SU-DHL-6 (cell line): ENCODE measurements at regions not wholly inside any gene's neighbourhood (a gene's known extent, or its start where the extent isn't known, plus 50 kb on each side); places are given as distances from the start of the nearest gene placed in this dataset.
"Not testable (repeated sequence)": the region's sequence is repeated elsewhere in the genome, so short reads cannot be mapped to it uniquely, and the experiment has no call there.

ENCODE experiments used
- H2AFZ ChIP-seq: fragments of 200-600 bp; sonication (generic); 2 replicates; pipeline ENCODE4 v1.6.1; 2014; ENCODE audit warnings: low read depth, mild to moderate bottlenecking, moderate library complexity, mixed read lengths, antibody characterized with exemption, low read length; ENCODE audit not compliant: severe bottlenecking
- H3F3A ChIP-seq: fragments of 200-600 bp; shearing (Covaris generic); 2 replicates; pipeline ENCODE4 v1.6.0; 2016; ENCODE audit warnings: antibody characterized with exemption, mild to moderate bottlenecking; ENCODE audit not compliant: insufficient read depth
- H3K27ac ChIP-seq: fragments of 200-600 bp; sonication (generic); 2 replicates; pipeline ENCODE4 v1.5.1; 2016; ENCODE audit warnings: low read depth, mild to moderate bottlenecking, low read length, moderate library complexity, mixed read lengths
- H3K27me3 ChIP-seq: fragments of 200-600 bp; sonication (generic), shearing (Covaris generic); 2 replicates; pipeline ENCODE4 v1.6.0; 2014; ENCODE audit warnings: mild to moderate bottlenecking, low read length
- H3K36me3 ChIP-seq: fragments of 200-600 bp; sonication (generic); 2 replicates; pipeline ENCODE4 v1.6.1; 2014; ENCODE audit warnings: mild to moderate bottlenecking, low read length, mixed read lengths
- H3K4me2 ChIP-seq: fragments of 300-600, 200-600 bp; shearing (Covaris generic), sonication (generic); 2 replicates; pipeline ENCODE4 v1.6.0; 2014; ENCODE audit warnings: low read length, low read depth, mild to moderate bottlenecking; ENCODE audit not compliant: poor library complexity, severe bottlenecking
- H3K4me3 ChIP-seq: fragments of 200-600 bp; sonication (generic); 2 replicates; pipeline ENCODE4 v1.5.1; 2014; ENCODE audit warnings: antibody characterized with exemption, low read length, mild to moderate bottlenecking, mixed read lengths; ENCODE audit not compliant: insufficient read depth, poor library complexity, severe bottlenecking
- H3K79me2 ChIP-seq: fragments of 200-600 bp; sonication (generic); 2 replicates; pipeline ENCODE4 v1.6.1; 2014; ENCODE audit warnings: mild to moderate bottlenecking, low read length, moderate library complexity; ENCODE audit not compliant: insufficient read depth
- H3K9ac ChIP-seq: fragments of 200-600 bp; sonication (generic); 2 replicates; pipeline ENCODE4 v1.7.0; 2014; ENCODE audit warnings: mild to moderate bottlenecking, low read length
- H3K9me2 ChIP-seq: fragments of 200-600 bp; sonication (generic); replicated peaks from 2 replicates; pipeline ENCODE4 v1.6.1; 2014; ENCODE audit warnings: low read length; ENCODE audit not compliant: insufficient read depth
- H3K9me3 ChIP-seq: fragments of 200-600 bp; sonication (generic); 2 replicates; pipeline ENCODE4 v1.6.1; 2014; ENCODE audit warnings: low read length, mixed read lengths; ENCODE audit not compliant: insufficient read depth
- H4K20me1 ChIP-seq: fragments of 200-600 bp; sonication (generic); 2 replicates; pipeline ENCODE4 v1.6.1; 2014; ENCODE audit warnings: low read depth, mild to moderate bottlenecking, antibody characterized with exemption, low read length, moderate library complexity, mixed read lengths

GRCh38 chr3:91448379-91448778, 2341.0 kb downstream of the EPHA3 start:
- H3K36me3 ChIP-seq, H3K79me2 ChIP-seq: not testable (repeated sequence)

GRCh38 chr3:91466517-91466916, 2359.1 kb downstream of the EPHA3 start:
- not testable (repeated sequence) for H3K4me2 ChIP-seq, H3K4me3 ChIP-seq, H3K9me3 ChIP-seq, H3K9ac ChIP-seq, H3K27ac ChIP-seq, H2AFZ ChIP-seq, H4K20me1 ChIP-seq, H3K27me3 ChIP-seq, H3K36me3 ChIP-seq, H3F3A ChIP-seq, H3K9me2 ChIP-seq, H3K79me2 ChIP-seq

More at GRCh38 chr3:91448379-91448778, 2341.0 kb downstream of the EPHA3 start:
- H3K9me3 ChIP-seq, H4K20me1 ChIP-seq, H3K9ac ChIP-seq, H3K4me3 ChIP-seq, H3K27me3 ChIP-seq, H3F3A ChIP-seq, H3K9me2 ChIP-seq, H3K4me2 ChIP-seq, H3K27ac ChIP-seq, H2AFZ ChIP-seq: not testable (repeated sequence)

- H3K27ac ChIP-seq, H4K20me1 ChIP-seq: not testable (repeated sequence)
Observed at GRCh38 chr3:91469251-91469650, 2361.8 kb downstream of the EPHA3 start.

DNA sequence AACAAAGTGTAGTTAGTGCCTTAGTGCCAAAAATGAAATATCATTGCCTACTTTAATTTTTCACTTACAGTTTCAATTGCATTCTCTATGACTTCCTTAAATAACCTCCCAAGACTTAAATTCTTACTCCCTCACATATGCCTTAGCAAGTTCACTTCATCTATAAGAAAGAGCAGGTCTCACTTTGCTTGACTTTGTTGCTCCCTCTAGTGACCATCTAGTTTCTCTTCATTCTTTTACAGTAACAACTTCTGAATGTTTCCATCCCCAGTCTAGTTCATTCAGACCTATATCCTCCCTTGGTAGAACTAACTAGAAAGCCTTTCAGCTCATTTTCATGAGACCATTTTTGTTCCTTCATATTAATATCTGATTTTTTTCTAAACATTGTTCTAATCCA, 2377.6 kb downstream of the EPHA3 start:
- H3K9ac ChIP-seq, H3K79me2 ChIP-seq, H3K36me3 ChIP-seq, H3K9me2 ChIP-seq, H3K27ac ChIP-seq, H3K4me3 ChIP-seq, H2AFZ ChIP-seq, H3K27me3 ChIP-seq, H3K4me2 ChIP-seq, H3F3A ChIP-seq, H4K20me1 ChIP-seq, H3K9me3 ChIP-seq: not testable (repeated sequence)

More at GRCh38 chr3:91469251-91469650, 2361.8 kb downstream of the EPHA3 start:
- H3K27me3 ChIP-seq, H3K4me3 ChIP-seq, H3K36me3 ChIP-seq, H3K9me3 ChIP-seq, H3F3A ChIP-seq, H3K79me2 ChIP-seq, H3K9ac ChIP-seq, H2AFZ ChIP-seq, H3K9me2 ChIP-seq, H3K4me2 ChIP-seq: not testable (repeated sequence)

- not testable (repeated sequence) for H3K4me3 ChIP-seq, H3K27ac ChIP-seq, H3K9ac ChIP-seq, H3K9me3 ChIP-seq, H3K27me3 ChIP-seq, H3K36me3 ChIP-seq, H3K4me2 ChIP-seq, H4K20me1 ChIP-seq, H2AFZ ChIP-seq, H3F3A ChIP-seq, H3K9me2 ChIP-seq, H3K79me2 ChIP-seq
Observed at GRCh38 chr3:91485891-91486290, 2378.5 kb downstream of the EPHA3 start.

GRCh38 chr3:91497712-91498111, 2390.3 kb downstream of the EPHA3 start:
- not testable (repeated sequence) for H3F3A ChIP-seq, H3K79me2 ChIP-seq

GRCh38 chr3:91499850-91500249, 2392.4 kb downstream of the EPHA3 start:
- not testable (repeated sequence) for H3K79me2 ChIP-seq, H3K9me3 ChIP-seq, H3K27me3 ChIP-seq, H4K20me1 ChIP-seq, H3K9me2 ChIP-seq, H3K9ac ChIP-seq, H3K4me2 ChIP-seq, H2AFZ ChIP-seq, H3K4me3 ChIP-seq, H3K27ac ChIP-seq, H3F3A ChIP-seq, H3K36me3 ChIP-seq

More at GRCh38 chr3:91497712-91498111, 2390.3 kb downstream of the EPHA3 start:
- H3K27ac ChIP-seq, H3K9ac ChIP-seq, H3K4me2 ChIP-seq, H4K20me1 ChIP-seq, H3K4me3 ChIP-seq, H3K36me3 ChIP-seq, H3K27me3 ChIP-seq, H3K9me2 ChIP-seq, H2AFZ ChIP-seq, H3K9me3 ChIP-seq: not testable (repeated sequence)

GRCh38 chr3:91504874-91505273, 2397.5 kb downstream of the EPHA3 start:
- H2AFZ ChIP-seq, H3K9ac ChIP-seq, H3K9me3 ChIP-seq, H3K9me2 ChIP-seq, H3F3A ChIP-seq, H3K27me3 ChIP-seq, H4K20me1 ChIP-seq, H3K36me3 ChIP-seq, H3K27ac ChIP-seq, H3K79me2 ChIP-seq, H3K4me3 ChIP-seq, H3K4me2 ChIP-seq: not testable (repeated sequence)
